ENCODE measurements at regions not wholly inside any gene's neighbourhood (a gene's known extent, or its start where the extent isn't known, plus 50 kb on each side); places are given as distances from the start of the nearest gene placed in this dataset.

- Histone ChIP-seq H3K4me2 (ENCODE audit: low read length) (no peak overlapping the region), H3K4me3 (ENCODE audit: low read length) (no peak overlapping the region), H3F3A (ENCODE audit: insufficient read depth, low read length, poor library complexity, severe bottlenecking) (no peaks in the 10 kb centered on the region), H4K20me1 (ENCODE audit: insufficient read depth) (no peaks in the 10 kb centered on the region), H3K79me2 (replicated peaks; ENCODE audit: insufficient read depth, low read length) (no peaks in the 10 kb centered on the region), H3K27ac (ENCODE audit: low read length) (no peak overlapping the region), H3K9me2 (ENCODE audit: insufficient read depth, low read length) (no peaks in the 10 kb centered on the region), H3K36me3 (ENCODE audit: insufficient read depth, low read length) (no peaks in the 10 kb centered on the region), H2AFZ (ENCODE audit: low read depth, low read length) (no peak overlapping the region), H3K9ac (ENCODE audit: low read length) (no peak overlapping the region), H3K27me3 (ENCODE audit: insufficient read depth, low read depth, low read length) (no peaks in the 10 kb centered on the region), H3K9me3 (ENCODE audit: low read length) (no peaks in the 10 kb centered on the region)
- TF ChIP-seq EP300 (conservative IDR thresholded peaks at IDR 0.05; ENCODE audit: poor library complexity, severe bottlenecking) (no peak), POLR2AphosphoS5 (IDR thresholded peaks at IDR 0.05) (no peak), SMC3 (conservative IDR thresholded peaks at IDR 0.05; ENCODE audit: poor library complexity) (no peak), TAF1 (IDR thresholded peaks at IDR 0.05; ENCODE audit: low read depth) (no peak)
- TF ChIP-seq, protein P1, sequence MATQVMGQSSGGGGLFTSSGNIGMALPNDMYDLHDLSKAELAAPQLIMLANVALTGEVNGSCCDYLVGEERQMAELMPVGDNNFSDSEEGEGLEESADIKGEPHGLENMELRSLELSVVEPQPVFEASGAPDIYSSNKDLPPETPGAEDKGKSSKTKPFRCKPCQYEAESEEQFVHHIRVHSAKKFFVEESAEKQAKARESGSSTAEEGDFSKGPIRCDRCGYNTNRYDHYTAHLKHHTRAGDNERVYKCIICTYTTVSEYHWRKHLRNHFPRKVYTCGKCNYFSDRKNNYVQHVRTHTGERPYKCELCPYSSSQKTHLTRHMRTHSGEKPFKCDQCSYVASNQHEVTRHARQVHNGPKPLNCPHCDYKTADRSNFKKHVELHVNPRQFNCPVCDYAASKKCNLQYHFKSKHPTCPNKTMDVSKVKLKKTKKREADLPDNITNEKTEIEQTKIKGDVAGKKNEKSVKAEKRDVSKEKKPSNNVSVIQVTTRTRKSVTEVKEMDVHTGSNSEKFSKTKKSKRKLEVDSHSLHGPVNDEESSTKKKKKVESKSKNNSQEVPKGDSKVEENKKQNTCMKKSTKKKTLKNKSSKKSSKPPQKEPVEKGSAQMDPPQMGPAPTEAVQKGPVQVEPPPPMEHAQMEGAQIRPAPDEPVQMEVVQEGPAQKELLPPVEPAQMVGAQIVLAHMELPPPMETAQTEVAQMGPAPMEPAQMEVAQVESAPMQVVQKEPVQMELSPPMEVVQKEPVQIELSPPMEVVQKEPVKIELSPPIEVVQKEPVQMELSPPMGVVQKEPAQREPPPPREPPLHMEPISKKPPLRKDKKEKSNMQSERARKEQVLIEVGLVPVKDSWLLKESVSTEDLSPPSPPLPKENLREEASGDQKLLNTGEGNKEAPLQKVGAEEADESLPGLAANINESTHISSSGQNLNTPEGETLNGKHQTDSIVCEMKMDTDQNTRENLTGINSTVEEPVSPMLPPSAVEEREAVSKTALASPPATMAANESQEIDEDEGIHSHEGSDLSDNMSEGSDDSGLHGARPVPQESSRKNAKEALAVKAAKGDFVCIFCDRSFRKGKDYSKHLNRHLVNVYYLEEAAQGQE (IDR thresholded peaks at IDR 0.05; ENCODE audit: borderline replicate concordance): no peak
Observed at GRCh38 chr4:11783588-11783987, 354.9 kb upstream of the HS3ST1 start.

DNA sequence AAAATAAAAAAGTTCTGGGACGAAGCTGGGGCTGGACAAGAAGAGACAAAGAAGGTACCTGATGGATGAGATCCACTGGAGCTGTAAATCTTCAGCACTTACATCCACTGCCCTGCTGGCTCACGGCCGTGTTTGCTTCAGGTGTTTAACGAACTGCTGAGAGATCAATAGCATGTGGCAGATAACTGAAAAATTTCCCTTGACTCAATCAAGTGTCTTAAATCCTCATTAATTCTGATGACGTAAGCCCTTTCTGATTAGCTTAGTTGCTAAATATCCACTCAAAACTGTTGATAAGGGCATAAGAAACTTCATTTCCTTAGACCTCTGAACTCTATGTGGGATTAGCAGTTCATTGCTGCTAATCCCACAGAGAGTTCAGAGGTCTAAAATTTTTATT is 354.2 kb upstream of the HS3ST1 start:
- Histone ChIP-seq H3K9me3 (ENCODE audit: low read length) (no peaks in the 10 kb centered on the region), H3K27me3 (ENCODE audit: insufficient read depth, low read depth, low read length) (no peaks in the 10 kb centered on the region), H3F3A (ENCODE audit: insufficient read depth, low read length, poor library complexity, severe bottlenecking) (no peaks in the 10 kb centered on the region), H3K27ac (ENCODE audit: low read length) (no peak overlapping the region), H3K4me2 (ENCODE audit: low read length) (no peak overlapping the region), H3K4me3 (ENCODE audit: low read length) (no peak overlapping the region), H3K36me3 (ENCODE audit: insufficient read depth, low read length) (no peaks in the 10 kb centered on the region), H3K79me2 (replicated peaks; ENCODE audit: insufficient read depth, low read length) (no peaks in the 10 kb centered on the region), H3K9me2 (ENCODE audit: insufficient read depth, low read length) (no peaks in the 10 kb centered on the region), H2AFZ (ENCODE audit: low read depth, low read length) (no peak overlapping the region), H3K9ac (ENCODE audit: low read length) (no peak overlapping the region), H4K20me1 (ENCODE audit: insufficient read depth) (no peaks in the 10 kb centered on the region)
- no peak for TF ChIP-seq POLR2AphosphoS5 (IDR thresholded peaks at IDR 0.05)
- TF ChIP-seq EP300 (conservative IDR thresholded peaks at IDR 0.05; ENCODE audit: poor library complexity, severe bottlenecking): no peak
- no peak for TF ChIP-seq TAF1 (IDR thresholded peaks at IDR 0.05; ENCODE audit: low read depth)

DNA sequence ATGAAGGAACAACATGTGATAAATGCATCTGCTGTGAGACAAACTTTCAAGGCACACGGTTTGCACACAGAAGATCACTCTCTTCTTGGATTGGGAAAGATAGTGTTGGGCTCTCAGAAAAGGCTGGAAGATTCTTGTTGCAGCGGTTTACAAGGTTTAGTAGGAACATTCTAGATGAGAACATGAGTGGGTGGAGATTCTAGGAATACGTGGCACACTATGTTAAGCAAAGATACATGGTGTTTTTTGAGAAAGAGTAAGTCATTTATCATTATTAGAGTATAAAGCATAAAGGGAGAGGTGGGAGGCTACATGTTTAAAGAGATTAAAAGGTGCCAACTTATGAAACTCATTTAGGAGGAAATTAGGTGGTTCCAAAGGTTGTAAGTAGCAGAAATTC is 348.8 kb upstream of the HS3ST1 start:
- no peaks in the 10 kb centered on the region for H3F3A ChIP-seq (ENCODE audit: insufficient read depth, low read length, poor library complexity, severe bottlenecking)
- no peak overlapping the region for H3K9ac ChIP-seq (ENCODE audit: low read length)
- H2AFZ ChIP-seq (ENCODE audit: low read depth, low read length): no peak overlapping the region
- H3K27ac ChIP-seq (ENCODE audit: low read length): no peak overlapping the region
- H3K79me2 ChIP-seq (replicated peaks; ENCODE audit: insufficient read depth, low read length): no peaks in the 10 kb centered on the region
- H4K20me1 ChIP-seq (ENCODE audit: insufficient read depth): no peaks in the 10 kb centered on the region
- no peak overlapping the region for H3K4me2 ChIP-seq (ENCODE audit: low read length)
- no peaks in the 10 kb centered on the region for H3K36me3 ChIP-seq (ENCODE audit: insufficient read depth, low read length)
- TF ChIP-seq EZH2 (IDR thresholded peaks at IDR 0.05; ENCODE audit: borderline replicate concordance, insufficient read depth, low read length, poor library complexity, severe bottlenecking): no peak
- no peak for TF ChIP-seq RAD21 (conservative IDR thresholded peaks at IDR 0.05)
- TF ChIP-seq POLR2AphosphoS5 (IDR thresholded peaks at IDR 0.05): no peak
- no peak for TF ChIP-seq SMC3 (conservative IDR thresholded peaks at IDR 0.05; ENCODE audit: poor library complexity)
- TF ChIP-seq, protein P1 (IDR thresholded peaks at IDR 0.05; ENCODE audit: borderline replicate concordance): no peak
- no peak for TF ChIP-seq MXI1 (conservative IDR thresholded peaks at IDR 0.05; ENCODE audit: poor library complexity, severe bottlenecking)
- no peak for TF ChIP-seq TAF1 (IDR thresholded peaks at IDR 0.05; ENCODE audit: low read depth)
- TF ChIP-seq EP300 (conservative IDR thresholded peaks at IDR 0.05; ENCODE audit: poor library complexity, severe bottlenecking): no peak
- TF ChIP-seq, protein P2, sequence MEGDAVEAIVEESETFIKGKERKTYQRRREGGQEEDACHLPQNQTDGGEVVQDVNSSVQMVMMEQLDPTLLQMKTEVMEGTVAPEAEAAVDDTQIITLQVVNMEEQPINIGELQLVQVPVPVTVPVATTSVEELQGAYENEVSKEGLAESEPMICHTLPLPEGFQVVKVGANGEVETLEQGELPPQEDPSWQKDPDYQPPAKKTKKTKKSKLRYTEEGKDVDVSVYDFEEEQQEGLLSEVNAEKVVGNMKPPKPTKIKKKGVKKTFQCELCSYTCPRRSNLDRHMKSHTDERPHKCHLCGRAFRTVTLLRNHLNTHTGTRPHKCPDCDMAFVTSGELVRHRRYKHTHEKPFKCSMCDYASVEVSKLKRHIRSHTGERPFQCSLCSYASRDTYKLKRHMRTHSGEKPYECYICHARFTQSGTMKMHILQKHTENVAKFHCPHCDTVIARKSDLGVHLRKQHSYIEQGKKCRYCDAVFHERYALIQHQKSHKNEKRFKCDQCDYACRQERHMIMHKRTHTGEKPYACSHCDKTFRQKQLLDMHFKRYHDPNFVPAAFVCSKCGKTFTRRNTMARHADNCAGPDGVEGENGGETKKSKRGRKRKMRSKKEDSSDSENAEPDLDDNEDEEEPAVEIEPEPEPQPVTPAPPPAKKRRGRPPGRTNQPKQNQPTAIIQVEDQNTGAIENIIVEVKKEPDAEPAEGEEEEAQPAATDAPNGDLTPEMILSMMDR (IDR thresholded peaks at IDR 0.05; ENCODE audit: poor library complexity, severe bottlenecking): no peak
- H3K27me3 ChIP-seq (ENCODE audit: insufficient read depth, low read depth, low read length): no peaks in the 10 kb centered on the region
- H3K9me2 ChIP-seq (ENCODE audit: insufficient read depth, low read length): no peaks in the 10 kb centered on the region
- no peak overlapping the region for H3K4me3 ChIP-seq (ENCODE audit: low read length)
- H3K9me3 ChIP-seq (ENCODE audit: low read length): no peaks in the 10 kb centered on the region
